DOHH2 (cell line): ENCODE measurements at regions not wholly inside any gene's neighbourhood (a gene's known extent, or its start where the extent isn't known, plus 50 kb on each side); places are given as distances from the start of the nearest gene placed in this dataset.

Experiments
- H3F3A ChIP-seq: fragments of 200-600 bp; sonication (generic), shearing (Covaris generic); 2 replicates; pipeline ENCODE4 v1.6.0; 2016; ENCODE audit warnings: antibody characterized with exemption, mild to moderate bottlenecking; ENCODE audit not compliant: control insufficient read depth, insufficient read depth
- H3K27ac ChIP-seq: fragments of 200-600 bp; sonication (generic); 2 replicates; pipeline ENCODE4 v1.5.1; 2014; ENCODE audit warnings: low read depth, mild to moderate bottlenecking, low read length, moderate library complexity
- H3K27me3 ChIP-seq: fragments of 200-600 bp; sonication (generic); 2 replicates; pipeline ENCODE4 v1.6.1; 2014; ENCODE audit warnings: mild to moderate bottlenecking, low read length, mixed read lengths; ENCODE audit not compliant: control insufficient read depth
- H3K36me3 ChIP-seq: fragments of 200-600 bp; sonication (generic); 2 replicates; pipeline ENCODE4 v1.6.1; 2014; ENCODE audit warnings: mild to moderate bottlenecking, low read length, moderate library complexity, mixed read lengths; ENCODE audit not compliant: control insufficient read depth
- H3K4me1 ChIP-seq: fragments of 200-600 bp; sonication (generic); 2 replicates; pipeline ENCODE4 v1.6.1; 2014; ENCODE audit warnings: mild to moderate bottlenecking, low read length, mixed read lengths; ENCODE audit not compliant: control insufficient read depth
- H3K4me2 ChIP-seq: fragments of 200-600 bp; sonication (generic); 2 replicates; pipeline ENCODE4 v1.6.0; 2014; ENCODE audit warnings: mild to moderate bottlenecking, low read length, moderate library complexity
- H3K4me3 ChIP-seq: fragments of 200-600 bp; sonication (generic); 2 replicates; pipeline ENCODE4 v1.5.1; 2014; ENCODE audit warnings: mild to moderate bottlenecking, low read length, mixed read lengths
- H3K79me2 ChIP-seq: fragments of 200-600 bp; sonication (generic); 2 replicates; pipeline ENCODE4 v1.6.1; 2014; ENCODE audit warnings: mild to moderate bottlenecking, low read length, mixed read lengths; ENCODE audit not compliant: control insufficient read depth
- H3K9me2 ChIP-seq: fragments of 200-600 bp; sonication (generic); replicated peaks from 2 replicates; pipeline ENCODE4 v1.6.1; 2014; ENCODE audit warnings: mild to moderate bottlenecking, low read length, mixed read lengths; ENCODE audit not compliant: control insufficient read depth
- H3K9me3 ChIP-seq: fragments of 200-600 bp; sonication (generic); 2 replicates; pipeline ENCODE4 v1.6.1; 2014; ENCODE audit warnings: antibody characterized with exemption, low read length, mixed read lengths; ENCODE audit not compliant: control insufficient read depth, insufficient read depth
- H4K20me1 ChIP-seq: fragments of 200-600 bp; sonication (generic); 2 replicates; pipeline ENCODE4 v1.6.0; 2014; ENCODE audit warnings: low read depth, mild to moderate bottlenecking, antibody characterized with exemption, low read length, moderate library complexity; ENCODE audit not compliant: control insufficient read depth, insufficient read depth
- EZH2phosphoT487 ChIP-seq: fragments of 200-600 bp; sonication (generic); IDR thresholded peaks from 2 replicates; pipeline ENCODE4 v1.6.1; 2017; ENCODE audit warnings: borderline replicate concordance, mild to moderate bottlenecking, antibody characterized with exemption, low read length, moderate library complexity, mixed read lengths
- TF ChIP-seq, protein P1 (sequence below): fragments of 200-600 bp; sonication (generic); IDR thresholded peaks from one replicate; pipeline ENCODE4 v1.5.1; 2014; ENCODE audit warnings: antibody characterized with exemption, mild to moderate bottlenecking, low read depth, low read length; ENCODE audit not compliant: poor library complexity, severe bottlenecking

DNA sequence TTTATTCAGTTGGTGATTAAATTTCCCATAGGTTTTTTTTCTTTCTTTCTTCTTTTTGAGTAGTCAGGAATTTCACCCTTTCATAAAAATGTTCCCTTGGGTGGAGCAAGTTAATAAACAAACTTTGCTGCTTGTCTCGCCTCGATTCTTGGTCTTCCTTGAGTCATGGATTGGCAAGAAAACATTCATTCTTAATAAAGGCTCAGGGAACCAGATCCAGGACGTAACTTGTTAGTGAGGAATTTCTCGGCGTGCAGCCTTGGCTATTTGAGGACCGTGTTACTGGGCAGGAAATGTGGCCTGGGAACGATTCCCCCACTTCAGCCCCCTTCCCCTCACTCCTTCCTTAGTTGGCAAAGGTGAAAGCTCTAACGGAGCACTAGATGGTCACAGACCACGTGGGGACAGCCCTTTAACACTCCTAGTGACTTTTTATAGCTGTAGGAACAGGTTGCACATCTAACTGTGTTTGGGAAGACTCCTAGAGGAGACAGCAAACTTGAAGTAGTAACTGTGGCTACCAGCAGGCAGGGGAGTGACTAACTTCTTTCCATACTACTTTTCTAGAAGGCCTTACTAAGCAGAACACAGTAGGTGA lies 106.8 kb downstream of the UCHL1 start:
- Histone ChIP-seq H3K79me2 (no peaks in the 10 kb centered on the region), H3K36me3 (no peaks in the 10 kb centered on the region), H3K4me3 (no peak overlapping the region), H3K9me2 (no peaks in the 10 kb centered on the region), H4K20me1 (no peaks in the 10 kb centered on the region), H3K9me3 (no peaks in the 10 kb centered on the region), H3K4me2 (no peak overlapping the region), H3F3A (no peaks in the 10 kb centered on the region), H3K4me1 (no peaks in the 10 kb centered on the region), H3K27me3 (peaks cover 43% of the 10 kb centered on the region), H3K27ac (no peak overlapping the region)
- TF ChIP-seq, protein P1, sequence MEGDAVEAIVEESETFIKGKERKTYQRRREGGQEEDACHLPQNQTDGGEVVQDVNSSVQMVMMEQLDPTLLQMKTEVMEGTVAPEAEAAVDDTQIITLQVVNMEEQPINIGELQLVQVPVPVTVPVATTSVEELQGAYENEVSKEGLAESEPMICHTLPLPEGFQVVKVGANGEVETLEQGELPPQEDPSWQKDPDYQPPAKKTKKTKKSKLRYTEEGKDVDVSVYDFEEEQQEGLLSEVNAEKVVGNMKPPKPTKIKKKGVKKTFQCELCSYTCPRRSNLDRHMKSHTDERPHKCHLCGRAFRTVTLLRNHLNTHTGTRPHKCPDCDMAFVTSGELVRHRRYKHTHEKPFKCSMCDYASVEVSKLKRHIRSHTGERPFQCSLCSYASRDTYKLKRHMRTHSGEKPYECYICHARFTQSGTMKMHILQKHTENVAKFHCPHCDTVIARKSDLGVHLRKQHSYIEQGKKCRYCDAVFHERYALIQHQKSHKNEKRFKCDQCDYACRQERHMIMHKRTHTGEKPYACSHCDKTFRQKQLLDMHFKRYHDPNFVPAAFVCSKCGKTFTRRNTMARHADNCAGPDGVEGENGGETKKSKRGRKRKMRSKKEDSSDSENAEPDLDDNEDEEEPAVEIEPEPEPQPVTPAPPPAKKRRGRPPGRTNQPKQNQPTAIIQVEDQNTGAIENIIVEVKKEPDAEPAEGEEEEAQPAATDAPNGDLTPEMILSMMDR = no peak
- no peak for TF ChIP-seq EZH2phosphoT487

DNA sequence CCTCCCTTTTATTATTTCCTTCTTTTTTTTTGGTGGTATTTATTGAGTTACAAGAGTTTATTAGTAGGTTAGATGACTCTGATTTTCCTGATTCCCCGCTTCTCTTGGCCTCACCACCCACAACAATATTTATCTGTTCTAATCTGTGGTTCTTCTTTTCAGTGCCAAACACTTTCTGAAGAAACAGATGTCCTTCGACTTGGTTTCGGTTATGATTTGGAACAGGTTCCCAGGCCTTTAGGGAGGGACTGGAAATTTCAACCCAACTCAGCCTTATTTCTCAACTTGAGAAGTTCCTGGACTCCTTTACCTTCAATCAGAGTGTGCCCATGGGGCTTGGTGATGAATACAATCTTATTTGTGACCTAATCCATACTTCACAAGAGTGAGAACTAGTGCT lies 108.1 kb downstream of the UCHL1 start:
- H3K4me2 ChIP-seq = no peak overlapping the region
- no peaks in the 10 kb centered on the region for H3K9me3 ChIP-seq
- H4K20me1 ChIP-seq = no peaks in the 10 kb centered on the region
- no peak overlapping the region for H3K4me3 ChIP-seq
- no peak overlapping the region for H3K27ac ChIP-seq
- no peaks in the 10 kb centered on the region for H3K36me3 ChIP-seq
- H3K79me2 ChIP-seq = no peaks in the 10 kb centered on the region
- TF ChIP-seq, protein P1 = no peak
- TF ChIP-seq EZH2phosphoT487 = no peak
- H3K27me3 ChIP-seq = peaks cover 52% of the 10 kb centered on the region
- no peaks in the 10 kb centered on the region for H3K4me1 ChIP-seq
- no peaks in the 10 kb centered on the region for H3F3A ChIP-seq
- no peaks in the 10 kb centered on the region for H3K9me2 ChIP-seq

DNA sequence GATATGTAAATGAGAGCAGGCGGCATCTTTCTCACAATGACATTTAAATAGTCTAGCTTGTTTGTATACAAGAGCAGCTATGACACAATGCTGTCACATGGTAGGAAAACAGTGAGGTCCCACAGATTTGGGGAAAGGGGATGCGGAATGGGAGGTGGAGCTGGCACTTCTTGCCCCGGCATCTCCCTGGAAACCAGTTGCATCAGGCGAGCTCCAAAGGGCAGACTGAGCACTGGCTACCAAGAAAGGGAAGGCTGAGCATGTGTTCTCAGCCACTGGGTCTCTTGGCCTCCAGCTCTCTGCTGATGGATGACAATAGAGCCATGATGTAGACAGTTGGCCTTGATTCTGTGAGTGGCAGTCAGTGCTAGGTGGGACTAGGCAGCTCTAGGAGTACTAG lies 109.0 kb downstream of the UCHL1 start:
- no peak overlapping the region for H3K27ac ChIP-seq
- H3F3A ChIP-seq = no peaks in the 10 kb centered on the region
- no peaks in the 10 kb centered on the region for H3K9me3 ChIP-seq
- peaks cover 48% of the 10 kb centered on the region for H3K27me3 ChIP-seq
- no peaks in the 10 kb centered on the region for H3K36me3 ChIP-seq
- H3K79me2 ChIP-seq = no peaks in the 10 kb centered on the region
- no peaks in the 10 kb centered on the region for H4K20me1 ChIP-seq
- TF ChIP-seq EZH2phosphoT487 = no peak
- TF ChIP-seq, protein P1 = no peak
- H3K4me2 ChIP-seq = no peak overlapping the region
- no peaks in the 10 kb centered on the region for H3K9me2 ChIP-seq
- H3K4me1 ChIP-seq = no peaks in the 10 kb centered on the region
- no peak overlapping the region for H3K4me3 ChIP-seq
